ENCODE measurements at regions not wholly inside any gene's neighbourhood (a gene's known extent, or its start where the extent isn't known, plus 50 kb on each side); places are given as distances from the start of the nearest gene placed in this dataset.
"Not testable (repeated sequence)": the region's sequence is repeated elsewhere in the genome, so short reads cannot be mapped to it uniquely, and the experiment has no call there.

GRCh38 chr12:11987901-11988300 is 82.8 kb upstream of the BCL2L14 start:
- TF ChIP-seq ISL1 (CRISPR knock-in tag; IDR thresholded peaks at IDR 0.05): no peak
- TF ChIP-seq, protein P1, sequence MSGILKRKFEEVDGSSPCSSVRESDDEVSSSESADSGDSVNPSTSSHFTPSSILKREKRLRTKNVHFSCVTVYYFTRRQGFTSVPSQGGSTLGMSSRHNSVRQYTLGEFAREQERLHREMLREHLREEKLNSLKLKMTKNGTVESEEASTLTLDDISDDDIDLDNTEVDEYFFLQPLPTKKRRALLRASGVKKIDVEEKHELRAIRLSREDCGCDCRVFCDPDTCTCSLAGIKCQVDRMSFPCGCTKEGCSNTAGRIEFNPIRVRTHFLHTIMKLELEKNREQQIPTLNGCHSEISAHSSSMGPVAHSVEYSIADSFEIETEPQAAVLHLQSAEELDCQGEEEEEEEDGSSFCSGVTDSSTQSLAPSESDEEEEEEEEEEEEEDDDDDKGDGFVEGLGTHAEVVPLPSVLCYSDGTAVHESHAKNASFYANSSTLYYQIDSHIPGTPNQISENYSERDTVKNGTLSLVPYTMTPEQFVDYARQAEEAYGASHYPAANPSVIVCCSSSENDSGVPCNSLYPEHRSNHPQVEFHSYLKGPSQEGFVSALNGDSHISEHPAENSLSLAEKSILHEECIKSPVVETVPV (CRISPR knock-in tag; IDR thresholded peaks at IDR 0.05): no peak
- no peak for TF ChIP-seq OSR1 (CRISPR knock-in tag; IDR thresholded peaks at IDR 0.05)
- TF ChIP-seq, protein P2, sequence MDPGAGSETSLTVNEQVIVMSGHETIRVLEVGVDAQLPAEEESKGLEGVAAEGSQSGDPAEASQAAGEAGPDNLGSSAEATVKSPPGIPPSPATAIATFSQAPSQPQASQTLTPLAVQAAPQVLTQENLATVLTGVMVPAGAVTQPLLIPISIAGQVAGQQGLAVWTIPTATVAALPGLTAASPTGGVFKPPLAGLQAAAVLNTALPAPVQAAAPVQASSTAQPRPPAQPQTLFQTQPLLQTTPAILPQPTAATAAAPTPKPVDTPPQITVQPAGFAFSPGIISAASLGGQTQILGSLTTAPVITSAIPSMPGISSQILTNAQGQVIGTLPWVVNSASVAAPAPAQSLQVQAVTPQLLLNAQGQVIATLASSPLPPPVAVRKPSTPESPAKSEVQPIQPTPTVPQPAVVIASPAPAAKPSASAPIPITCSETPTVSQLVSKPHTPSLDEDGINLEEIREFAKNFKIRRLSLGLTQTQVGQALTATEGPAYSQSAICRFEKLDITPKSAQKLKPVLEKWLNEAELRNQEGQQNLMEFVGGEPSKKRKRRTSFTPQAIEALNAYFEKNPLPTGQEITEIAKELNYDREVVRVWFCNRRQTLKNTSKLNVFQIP (CRISPR knock-in tag; IDR thresholded peaks at IDR 0.05; ENCODE audit: borderline replicate concordance, low read depth): no peak
- no peak for TF ChIP-seq PPARA (CRISPR knock-in tag; IDR thresholded peaks at IDR 0.05; ENCODE audit: borderline replicate concordance)
- TF ChIP-seq GLIS3 (CRISPR knock-in tag; IDR thresholded peaks at IDR 0.05): no peak
- TF ChIP-seq ARNTL (CRISPR knock-in tag; IDR thresholded peaks at IDR 0.05; ENCODE audit: borderline replicate concordance, low read depth): no peak
- no peak for TF ChIP-seq ZNF565 (CRISPR knock-in tag; conservative IDR thresholded peaks at IDR 0.05; ENCODE audit: low read depth)
- no peak for TF ChIP-seq TCF4 (CRISPR knock-in tag; IDR thresholded peaks at IDR 0.05; ENCODE audit: borderline replicate concordance)
- TF ChIP-seq ZFP3 (CRISPR knock-in tag; IDR thresholded peaks at IDR 0.05): no peak
- no peak for TF ChIP-seq ZFP30 (CRISPR knock-in tag; IDR thresholded peaks at IDR 0.05)
- TF ChIP-seq ZC3H10 (CRISPR knock-in tag; IDR thresholded peaks at IDR 0.05): no peak
- TF ChIP-seq ZNF8 (CRISPR knock-in tag; IDR thresholded peaks at IDR 0.05): no peak
- TF ChIP-seq ESRRG (CRISPR knock-in tag; IDR thresholded peaks at IDR 0.05): no peak
- TF ChIP-seq ZNF70 (CRISPR knock-in tag; IDR thresholded peaks at IDR 0.05): no peak
- TF ChIP-seq BACH2 (CRISPR knock-in tag; IDR thresholded peaks at IDR 0.05; ENCODE audit: borderline replicate concordance): no peak
- TF ChIP-seq PATZ1 (CRISPR knock-in tag; IDR thresholded peaks at IDR 0.05; ENCODE audit: borderline replicate concordance): no peak
- no peak for ATAC-seq

DNA sequence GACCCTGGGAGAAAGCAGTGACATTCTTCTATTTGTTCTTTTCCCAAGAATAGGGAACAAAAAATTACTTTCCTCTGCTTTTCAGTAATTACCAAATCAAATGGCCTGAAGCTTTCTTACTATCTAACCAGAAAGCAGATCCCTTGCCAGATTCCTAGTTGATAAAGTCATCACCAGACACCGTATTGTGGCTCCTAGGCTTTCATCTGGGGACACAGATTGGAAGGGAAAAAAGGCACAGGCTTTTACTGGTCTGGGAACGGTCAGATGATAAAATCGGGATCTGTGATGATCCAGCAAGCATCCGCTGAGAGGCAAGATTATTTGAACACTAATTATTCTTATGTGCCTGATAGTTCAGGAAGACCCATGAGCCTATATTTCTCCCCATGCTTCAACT is 79.1 kb upstream of the BCL2L14 start:
- TF ChIP-seq TCF4 (CRISPR knock-in tag; IDR thresholded peaks at IDR 0.05; ENCODE audit: borderline replicate concordance) (peak; percentile 68), ZC3H10 (CRISPR knock-in tag; IDR thresholded peaks at IDR 0.05) (no peak)
- ATAC-seq: no peak

DNA sequence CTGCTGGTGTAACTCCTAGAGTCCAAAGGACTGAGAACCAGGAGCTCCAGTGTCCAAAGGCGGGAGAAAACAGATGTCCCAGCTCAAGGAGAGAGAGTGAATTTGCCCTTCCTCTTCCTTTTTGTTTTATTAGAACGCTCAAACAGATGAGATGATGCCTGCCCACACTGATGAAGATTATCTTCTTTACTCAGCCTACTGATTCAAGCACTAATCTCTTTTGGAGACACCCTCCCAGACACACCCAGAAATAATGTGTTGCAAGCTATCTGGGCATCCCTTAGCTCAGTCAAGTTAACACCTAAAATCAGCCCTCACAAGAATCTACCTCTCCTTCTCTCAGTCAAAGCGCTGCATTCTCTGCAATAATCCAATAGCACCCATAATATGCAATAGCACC is 78.2 kb upstream of the BCL2L14 start:
- no peak for TF ChIP-seq CREB5 (CRISPR knock-in tag; IDR thresholded peaks at IDR 0.05; ENCODE audit: low read depth)
- TF ChIP-seq OSR1 (CRISPR knock-in tag; IDR thresholded peaks at IDR 0.05): no peak
- TF ChIP-seq PPARA (CRISPR knock-in tag; IDR thresholded peaks at IDR 0.05; ENCODE audit: borderline replicate concordance): no peak
- no peak for TF ChIP-seq BACH2 (CRISPR knock-in tag; IDR thresholded peaks at IDR 0.05; ENCODE audit: borderline replicate concordance)
- TF ChIP-seq ZNF70 (CRISPR knock-in tag; IDR thresholded peaks at IDR 0.05): no peak
- no peak for ATAC-seq

GRCh38 chr12:11998307-11998943 is 72.3 kb upstream of the BCL2L14 start:
- ATAC-seq: not testable (repeated sequence)

GRCh38 chr12:11998944-11999315 is 71.8 kb upstream of the BCL2L14 start:
- no peak for ATAC-seq
- TF ChIP-seq ZNF8 (CRISPR knock-in tag; IDR thresholded peaks at IDR 0.05): no peak
- no peak for TF ChIP-seq ESRRG (CRISPR knock-in tag; IDR thresholded peaks at IDR 0.05)
- no peak for TF ChIP-seq SNAI2 (CRISPR knock-in tag; IDR thresholded peaks at IDR 0.05)
- TF ChIP-seq, protein P3, sequence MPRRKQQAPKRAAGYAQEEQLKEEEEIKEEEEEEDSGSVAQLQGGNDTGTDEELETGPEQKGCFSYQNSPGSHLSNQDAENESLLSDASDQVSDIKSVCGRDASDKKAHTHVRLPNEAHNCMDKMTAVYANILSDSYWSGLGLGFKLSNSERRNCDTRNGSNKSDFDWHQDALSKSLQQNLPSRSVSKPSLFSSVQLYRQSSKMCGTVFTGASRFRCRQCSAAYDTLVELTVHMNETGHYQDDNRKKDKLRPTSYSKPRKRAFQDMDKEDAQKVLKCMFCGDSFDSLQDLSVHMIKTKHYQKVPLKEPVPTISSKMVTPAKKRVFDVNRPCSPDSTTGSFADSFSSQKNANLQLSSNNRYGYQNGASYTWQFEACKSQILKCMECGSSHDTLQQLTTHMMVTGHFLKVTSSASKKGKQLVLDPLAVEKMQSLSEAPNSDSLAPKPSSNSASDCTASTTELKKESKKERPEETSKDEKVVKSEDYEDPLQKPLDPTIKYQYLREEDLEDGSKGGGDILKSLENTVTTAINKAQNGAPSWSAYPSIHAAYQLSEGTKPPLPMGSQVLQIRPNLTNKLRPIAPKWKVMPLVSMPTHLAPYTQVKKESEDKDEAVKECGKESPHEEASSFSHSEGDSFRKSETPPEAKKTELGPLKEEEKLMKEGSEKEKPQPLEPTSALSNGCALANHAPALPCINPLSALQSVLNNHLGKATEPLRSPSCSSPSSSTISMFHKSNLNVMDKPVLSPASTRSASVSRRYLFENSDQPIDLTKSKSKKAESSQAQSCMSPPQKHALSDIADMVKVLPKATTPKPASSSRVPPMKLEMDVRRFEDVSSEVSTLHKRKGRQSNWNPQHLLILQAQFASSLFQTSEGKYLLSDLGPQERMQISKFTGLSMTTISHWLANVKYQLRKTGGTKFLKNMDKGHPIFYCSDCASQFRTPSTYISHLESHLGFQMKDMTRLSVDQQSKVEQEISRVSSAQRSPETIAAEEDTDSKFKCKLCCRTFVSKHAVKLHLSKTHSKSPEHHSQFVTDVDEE (CRISPR knock-in tag; IDR thresholded peaks at IDR 0.05): no peak
- TF ChIP-seq ZFP3 (CRISPR knock-in tag; IDR thresholded peaks at IDR 0.05): no peak
- no peak for TF ChIP-seq ZNF70 (CRISPR knock-in tag; IDR thresholded peaks at IDR 0.05)
- TF ChIP-seq RARB (CRISPR knock-in tag; IDR thresholded peaks at IDR 0.05): no peak
- TF ChIP-seq ISL1 (CRISPR knock-in tag; IDR thresholded peaks at IDR 0.05): no peak
- no peak for TF ChIP-seq ZNF565 (CRISPR knock-in tag; conservative IDR thresholded peaks at IDR 0.05; ENCODE audit: low read depth)
- no peak for TF ChIP-seq GLIS3 (CRISPR knock-in tag; IDR thresholded peaks at IDR 0.05)
- TF ChIP-seq, protein P2 (CRISPR knock-in tag; IDR thresholded peaks at IDR 0.05; ENCODE audit: borderline replicate concordance, low read depth): no peak
- no peak for TF ChIP-seq OSR1 (CRISPR knock-in tag; IDR thresholded peaks at IDR 0.05)

All from SK-N-SH treated with all-trans-retinoic acid at 6 μM for 48 hours (cell line).